ENCODE measurements at regions not wholly inside any gene's neighbourhood (a gene's known extent, or its start where the extent isn't known, plus 50 kb on each side); places are given as distances from the start of the nearest gene placed in this dataset.
"Not testable (repeated sequence)": the region's sequence is repeated elsewhere in the genome, so short reads cannot be mapped to it uniquely, and the experiment has no call there.

GRCh38 chr2:195300631-195301030 lies 356.4 kb upstream of the SLC39A10 start:
- CTCF ChIA-PET, result no interaction called here
- POLR2A ChIA-PET, result no interaction called here

- ChIA-PET POLR2A (no interaction called here), CTCF (no interaction called here)
Measured at GRCh38 chr2:195299600-195299999, 357.4 kb upstream of the SLC39A10 start.

GRCh38 chr2:195296490-195296889 lies 360.5 kb upstream of the SLC39A10 start:
- ChIA-PET CTCF (no interaction called here), POLR2A (no interaction called here)

GRCh38 chr2:195289081-195289480 lies 367.9 kb upstream of the SLC39A10 start:
- POLR2A ChIA-PET, result no interaction called here
- CTCF ChIA-PET, result no interaction called here

- ChIA-PET POLR2A (no interaction called here), CTCF (no interaction called here)
Measured at GRCh38 chr2:195279840-195280427, 377.1 kb upstream of the SLC39A10 start.

- CTCF ChIA-PET, result no interaction called here
Measured at GRCh38 chr2:195270466-195271039, 386.5 kb upstream of the SLC39A10 start.

GRCh38 chr2:195269220-195269619 lies 387.8 kb upstream of the SLC39A10 start:
- ChIA-PET CTCF (no interaction called here), POLR2A (no interaction called here)

More at GRCh38 chr2:195270466-195271039, 386.5 kb upstream of the SLC39A10 start:
- POLR2A ChIA-PET, result no interaction called here

GRCh38 chr2:195257979-195258378 lies 399.0 kb upstream of the SLC39A10 start:
- ChIA-PET CTCF (no interaction called here), POLR2A (no interaction called here)

GRCh38 chr2:195252018-195252417 lies 405.0 kb upstream of the SLC39A10 start:
- CTCF ChIA-PET, result no interaction called here

GRCh38 chr2:195251214-195251613 lies 405.8 kb upstream of the SLC39A10 start:
- CTCF ChIA-PET, result no interaction called here

More at GRCh38 chr2:195252018-195252417, 405.0 kb upstream of the SLC39A10 start:
- POLR2A ChIA-PET, result no interaction called here

GRCh38 chr2:195238826-195239225 lies 418.2 kb upstream of the SLC39A10 start:
- ChIA-PET POLR2A (no interaction called here), CTCF (no interaction called here)

More at GRCh38 chr2:195251214-195251613, 405.8 kb upstream of the SLC39A10 start:
- POLR2A ChIA-PET, result no interaction called here

GRCh38 chr2:195238379-195238778 lies 418.6 kb upstream of the SLC39A10 start:
- ChIA-PET POLR2A (no interaction called here), CTCF (no interaction called here)

- CTCF ChIA-PET, POLR2A ChIA-PET: not testable (repeated sequence)
Measured at GRCh38 chr2:195228547-195228946, 428.5 kb upstream of the SLC39A10 start.

GRCh38 chr2:195214072-195214471 lies 443.0 kb upstream of the SLC39A10 start:
- POLR2A ChIA-PET, result no interaction called here
- CTCF ChIA-PET, result no interaction called here

- CTCF ChIA-PET, result no interaction called here
- POLR2A ChIA-PET, result no interaction called here
Measured at GRCh38 chr2:195212586-195212985, 444.4 kb upstream of the SLC39A10 start.

- CTCF ChIA-PET, result no interaction called here
- POLR2A ChIA-PET, result no interaction called here
Measured at GRCh38 chr2:195202163-195202845, 454.7 kb upstream of the SLC39A10 start.

- ChIA-PET CTCF (no interaction called here), POLR2A (no interaction called here)
Measured at GRCh38 chr2:195199864-195200263, 457.2 kb upstream of the SLC39A10 start.

- POLR2A ChIA-PET, result no interaction called here
- CTCF ChIA-PET, result no interaction called here
Measured at GRCh38 chr2:195181059-195181705, 475.8 kb upstream of the SLC39A10 start.

GRCh38 chr2:195168369-195168768 lies 488.7 kb upstream of the SLC39A10 start:
- CTCF ChIA-PET, result no interaction called here
- POLR2A ChIA-PET, result no interaction called here

GRCh38 chr2:195164930-195165329 lies 492.1 kb upstream of the SLC39A10 start:
- ChIA-PET POLR2A (no interaction called here), CTCF (no interaction called here)

- CTCF ChIA-PET, result no interaction called here
Measured at GRCh38 chr2:195162918-195163317, 494.1 kb upstream of the SLC39A10 start.

More at GRCh38 chr2:195162918-195163317, 494.1 kb upstream of the SLC39A10 start:
- POLR2A ChIA-PET, result no interaction called here
